WERI-Rb-1 (cell line): ENCODE measurements at regions not wholly inside any gene's neighbourhood (a gene's known extent, or its start where the extent isn't known, plus 50 kb on each side); places are given as distances from the start of the nearest gene placed in this dataset.
"Not testable (repeated sequence)": the region's sequence is repeated elsewhere in the genome, so short reads cannot be mapped to it uniquely, and the experiment has no call there.

ENCODE experiments used
- DNase-seq: peaks from one replicate; pipeline ENCODE4 v3.0.0-alpha.2; 2020
- H3K27ac ChIP-seq: fragments of 250-450 bp; sonication (Bioruptor Pico); 2 replicates; pipeline ENCODE4 v1.5.1; 2020; ENCODE audit warnings: mild to moderate bottlenecking, moderate library complexity
- H3K27me3 ChIP-seq: fragments of 250-450 bp; sonication (Bioruptor Pico); 2 replicates; pipeline ENCODE4 v1.5.1; 2021; ENCODE audit warnings: mild to moderate bottlenecking, low read depth, moderate library complexity; ENCODE audit not compliant: insufficient read depth, severe bottlenecking
- H3K36me3 ChIP-seq: fragments of 250-450 bp; sonication (Bioruptor Pico); 2 replicates; pipeline ENCODE4 v1.5.1; 2020; ENCODE audit warnings: mild to moderate bottlenecking, moderate library complexity
- H3K4me3 ChIP-seq: 2 replicates; pipeline ENCODE4 v1.5.1; 2011; ENCODE audit warnings: low read depth, mild to moderate bottlenecking, control low read depth, low read length
- H3K9me3 ChIP-seq: fragments of 250-450 bp; sonication (Bioruptor Pico); 2 replicates; pipeline ENCODE4 v1.5.1; 2021; ENCODE audit warnings: mild to moderate bottlenecking, moderate library complexity; ENCODE audit not compliant: severe bottlenecking
- CTCF ChIP-seq: IDR thresholded peaks from 2 replicates; pipeline ENCODE4 v1.5.1; 2011; ENCODE audit warnings: low read depth, mild to moderate bottlenecking, control low read depth, inconsistent platforms, low read length

- no peak for DNase-seq
- Histone ChIP-seq H3K9me3 (peaks cover 3% of the 10 kb centered on the region), H3K4me3 (no peak overlapping the region), H3K36me3 (no peaks in the 10 kb centered on the region), H3K27ac (no peak overlapping the region), H3K27me3 (no peaks in the 10 kb centered on the region)
- TF ChIP-seq CTCF, result no peak
Measured at GRCh38 chrX:45986081-45986480, 559.1 kb downstream of the ZNF674 start.

GRCh38 chrX:45982958-45983727, 562.1 kb downstream of the ZNF674 start:
- DNase-seq, H3K27ac ChIP-seq, H3K9me3 ChIP-seq, H3K27me3 ChIP-seq, H3K36me3 ChIP-seq, H3K4me3 ChIP-seq: not testable (repeated sequence)

DNA sequence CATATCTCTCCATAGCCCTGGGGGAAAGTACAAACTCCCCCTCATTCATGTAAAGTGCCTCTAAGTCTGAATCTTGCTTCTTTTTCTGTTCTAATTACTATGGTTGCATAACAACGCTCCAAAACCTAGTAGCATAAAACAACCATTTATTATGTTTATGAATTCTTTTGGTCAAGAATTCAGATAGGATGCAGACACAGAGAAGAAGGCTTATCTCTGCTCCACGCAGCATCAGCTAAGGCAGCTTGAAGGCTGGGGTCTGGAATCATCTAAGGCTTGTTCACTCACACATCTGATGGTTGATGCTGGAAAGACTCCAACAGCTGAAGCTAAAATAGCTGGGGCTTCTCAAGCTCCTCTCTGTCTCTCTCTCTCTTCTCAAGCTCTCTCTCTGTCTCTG, 564.5 kb downstream of the ZNF674 start:
- Histone ChIP-seq H3K9me3 (peaks cover 3% of the 10 kb centered on the region), H3K4me3 (no peak overlapping the region), H3K36me3 (no peaks in the 10 kb centered on the region), H3K27me3 (peaks cover 5% of the 10 kb centered on the region), H3K27ac (no peak overlapping the region)
- no peak for TF ChIP-seq CTCF
- no peak for DNase-seq

DNA sequence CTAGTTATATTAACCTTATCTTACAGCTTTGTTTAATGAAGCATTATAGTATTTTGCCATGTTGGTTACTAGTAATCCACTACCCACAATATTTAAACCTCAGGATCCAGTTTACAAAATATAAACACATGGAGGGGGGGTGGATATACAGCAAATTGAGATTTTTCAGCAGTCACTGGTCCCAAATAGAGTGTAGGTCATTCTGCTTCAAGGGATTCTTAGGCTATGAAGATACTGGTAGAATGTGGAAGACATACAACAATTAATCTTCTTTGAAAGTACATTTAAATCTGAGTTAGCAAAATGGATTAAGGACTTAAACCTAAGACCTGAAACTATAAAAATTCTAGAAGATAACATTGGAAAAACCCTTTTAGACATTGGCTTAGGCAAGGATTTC, 569.6 kb downstream of the ZNF674 start:
- H3K4me3 ChIP-seq, result no peak overlapping the region
- no peak overlapping the region for H3K27ac ChIP-seq
- no peak for TF ChIP-seq CTCF
- no peak for DNase-seq
- no peaks in the 10 kb centered on the region for H3K36me3 ChIP-seq
- no peaks in the 10 kb centered on the region for H3K9me3 ChIP-seq
- peaks cover 5% of the 10 kb centered on the region for H3K27me3 ChIP-seq

GRCh38 chrX:45972636-45973035, 572.6 kb downstream of the ZNF674 start:
- Histone ChIP-seq H3K27me3 (no peaks in the 10 kb centered on the region), H3K27ac (no peak overlapping the region; the same call in 1 of the 2 replicates), H3K9me3 (no peaks in the 10 kb centered on the region), H3K36me3 (no peaks in the 10 kb centered on the region), H3K4me3 (no peak overlapping the region)
- no peak for TF ChIP-seq CTCF
- DNase-seq, result no peak

DNA sequence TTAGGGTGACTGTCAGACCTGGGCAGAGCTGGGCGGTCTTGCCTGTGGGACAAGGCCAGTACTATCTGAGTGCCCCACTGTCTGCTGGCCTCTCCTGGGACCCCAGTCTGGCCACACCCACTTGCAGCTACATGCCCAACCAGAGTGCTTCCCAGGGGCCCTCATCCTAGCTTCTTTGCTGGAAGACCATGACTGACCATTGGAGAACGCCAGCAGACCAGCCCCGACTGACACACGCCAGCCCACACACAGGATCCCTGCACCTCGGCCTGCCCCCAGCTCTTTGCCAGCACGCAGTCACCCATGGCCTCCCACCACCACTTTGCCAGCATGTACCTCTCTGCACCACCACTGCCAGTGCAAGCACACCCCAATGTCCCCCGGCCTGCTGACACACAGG, 585.7 kb downstream of the ZNF674 start:
- Histone ChIP-seq H3K27ac (no peak overlapping the region), H3K27me3 (peaks cover 2% of the 10 kb centered on the region), H3K36me3 (no peaks in the 10 kb centered on the region), H3K4me3 (no peak overlapping the region), H3K9me3 (no peaks in the 10 kb centered on the region)
- TF ChIP-seq CTCF, result no peak
- no peak for DNase-seq
